ENCODE measurements at regions not wholly inside any gene's neighbourhood (a gene's known extent, or its start where the extent isn't known, plus 50 kb on each side); places are given as distances from the start of the nearest gene placed in this dataset.
A peak's percentile ranks its signal among the peaks of the same experiment; 100 is the strongest.
"Not testable (repeated sequence)": the region's sequence is repeated elsewhere in the genome, so short reads cannot be mapped to it uniquely, and the experiment has no call there.

- peaks cover 13% of the 10 kb centered on the region for H3K4me1 Mint-ChIP-seq (ENCODE audit: low read depth)
- H3K9me3 Mint-ChIP-seq (ENCODE audit: low read depth): peaks cover 10% of the 10 kb centered on the region
- DNase-seq (ENCODE audit: low spot score): no peak
- peak overlapping the region; percentile 76 for H3K27ac Mint-ChIP-seq (ENCODE audit: unreplicated experiment)
- no peak for TF ChIP-seq CTCF (IDR thresholded peaks at IDR 0.05)
- H3K36me3 Mint-ChIP-seq (ENCODE audit: low read depth): peaks cover 3% of the 10 kb centered on the region
- H3K4me3 Mint-ChIP-seq (ENCODE audit: unreplicated experiment): no peak overlapping the region
- no peaks in the 10 kb centered on the region for H3K27me3 Mint-ChIP-seq (ENCODE audit: low read depth)
Measured at GRCh38 chr5:109630093-109630492, 59.6 kb upstream of the MAN2A1 start.

- H3K9me3 Mint-ChIP-seq (ENCODE audit: low read depth): peaks cover 13% of the 10 kb centered on the region
- peaks cover 2% of the 10 kb centered on the region for H3K36me3 Mint-ChIP-seq (ENCODE audit: low read depth)
- H3K4me1 Mint-ChIP-seq (ENCODE audit: low read depth): peaks cover 13% of the 10 kb centered on the region
- H3K27me3 Mint-ChIP-seq (ENCODE audit: low read depth): no peaks in the 10 kb centered on the region
- TF ChIP-seq CTCF (IDR thresholded peaks at IDR 0.05): no peak
- no peak for DNase-seq (ENCODE audit: low spot score)
- H3K4me3 Mint-ChIP-seq (ENCODE audit: unreplicated experiment): no peak overlapping the region
- H3K27ac Mint-ChIP-seq (ENCODE audit: unreplicated experiment): no peak overlapping the region
Measured at GRCh38 chr5:109628591-109628990, 61.1 kb upstream of the MAN2A1 start.

- not testable (repeated sequence) for H3K27me3 Mint-ChIP-seq (ENCODE audit: low read depth); H3K27ac Mint-ChIP-seq (ENCODE audit: unreplicated experiment)
Measured at GRCh38 chr5:109621266-109621665, 68.5 kb upstream of the MAN2A1 start.

GRCh38 chr5:109620651-109621050 is 69.1 kb upstream of the MAN2A1 start:
- Mint-ChIP-seq H3K27me3 (ENCODE audit: low read depth) (no peaks in the 10 kb centered on the region), H3K36me3 (ENCODE audit: low read depth) (no peaks in the 10 kb centered on the region), H3K9me3 (ENCODE audit: low read depth) (peaks cover 7% of the 10 kb centered on the region), H3K4me3 (ENCODE audit: unreplicated experiment) (no peak overlapping the region), H3K27ac (ENCODE audit: unreplicated experiment) (no peak overlapping the region), H3K4me1 (ENCODE audit: low read depth) (peaks cover under 1% of the 10 kb centered on the region)
- no peak for DNase-seq (ENCODE audit: low spot score)
- no peak for TF ChIP-seq CTCF (IDR thresholded peaks at IDR 0.05)

More at GRCh38 chr5:109621266-109621665, 68.5 kb upstream of the MAN2A1 start:
- H3K9me3 Mint-ChIP-seq (ENCODE audit: low read depth): peaks cover 13% of the 10 kb centered on the region
- not testable (repeated sequence) for DNase-seq (ENCODE audit: low spot score); H3K4me1 Mint-ChIP-seq (ENCODE audit: low read depth); H3K4me3 Mint-ChIP-seq (ENCODE audit: unreplicated experiment); H3K36me3 Mint-ChIP-seq (ENCODE audit: low read depth)

GRCh38 chr5:109619606-109620005 is 70.1 kb upstream of the MAN2A1 start:
- H3K27me3 Mint-ChIP-seq (ENCODE audit: low read depth): no peaks in the 10 kb centered on the region
- H3K27ac Mint-ChIP-seq (ENCODE audit: unreplicated experiment): no peak overlapping the region
- H3K36me3 Mint-ChIP-seq (ENCODE audit: low read depth): no peaks in the 10 kb centered on the region
- no peak for TF ChIP-seq CTCF (IDR thresholded peaks at IDR 0.05)
- no peak overlapping the region for H3K4me3 Mint-ChIP-seq (ENCODE audit: unreplicated experiment)
- DNase-seq (ENCODE audit: low spot score): no peak
- peaks cover 2% of the 10 kb centered on the region for H3K4me1 Mint-ChIP-seq (ENCODE audit: low read depth)
- peaks cover under 1% of the 10 kb centered on the region for H3K9me3 Mint-ChIP-seq (ENCODE audit: low read depth)

GRCh38 chr5:109619021-109619460 is 70.7 kb upstream of the MAN2A1 start:
- H3K4me1 Mint-ChIP-seq (ENCODE audit: low read depth): peaks cover 2% of the 10 kb centered on the region
- H3K4me3 Mint-ChIP-seq (ENCODE audit: unreplicated experiment): no peak overlapping the region
- TF ChIP-seq CTCF (IDR thresholded peaks at IDR 0.05): no peak
- H3K9me3 Mint-ChIP-seq (ENCODE audit: low read depth): no peaks in the 10 kb centered on the region
- no peak for DNase-seq (ENCODE audit: low spot score)
- no peaks in the 10 kb centered on the region for H3K36me3 Mint-ChIP-seq (ENCODE audit: low read depth)
- no peaks in the 10 kb centered on the region for H3K27me3 Mint-ChIP-seq (ENCODE audit: low read depth)
- no peak overlapping the region for H3K27ac Mint-ChIP-seq (ENCODE audit: unreplicated experiment)

All from chondrocyte (in vitro differentiated cells).